ENCODE measurements at regions not wholly inside any gene's neighbourhood (a gene's known extent, or its start where the extent isn't known, plus 50 kb on each side); places are given as distances from the start of the nearest gene placed in this dataset.
"Not testable (repeated sequence)": the region's sequence is repeated elsewhere in the genome, so short reads cannot be mapped to it uniquely, and the experiment has no call there.

DNA sequence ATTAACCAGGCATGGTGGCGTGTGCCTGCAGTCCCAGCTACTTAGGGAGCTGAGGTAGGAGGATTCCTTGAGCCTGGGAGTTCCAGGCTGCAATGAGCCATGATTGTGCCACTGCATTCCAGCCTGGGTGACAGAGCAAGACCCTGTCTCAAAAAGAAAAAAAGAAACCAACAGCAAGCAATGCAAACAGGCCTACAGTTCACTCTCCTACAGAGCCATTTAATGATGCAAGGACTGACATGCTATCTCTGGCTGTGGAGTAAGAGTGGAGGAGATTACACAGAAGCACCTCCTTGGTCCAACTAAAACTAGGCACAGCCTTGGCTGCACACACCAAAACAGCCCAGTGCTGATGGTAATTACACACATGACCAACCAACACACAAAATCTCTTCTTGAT lies 127.5 kb upstream of the SOD1 start:
- no peak for DNase-seq (ENCODE audit: low read depth)

DNA sequence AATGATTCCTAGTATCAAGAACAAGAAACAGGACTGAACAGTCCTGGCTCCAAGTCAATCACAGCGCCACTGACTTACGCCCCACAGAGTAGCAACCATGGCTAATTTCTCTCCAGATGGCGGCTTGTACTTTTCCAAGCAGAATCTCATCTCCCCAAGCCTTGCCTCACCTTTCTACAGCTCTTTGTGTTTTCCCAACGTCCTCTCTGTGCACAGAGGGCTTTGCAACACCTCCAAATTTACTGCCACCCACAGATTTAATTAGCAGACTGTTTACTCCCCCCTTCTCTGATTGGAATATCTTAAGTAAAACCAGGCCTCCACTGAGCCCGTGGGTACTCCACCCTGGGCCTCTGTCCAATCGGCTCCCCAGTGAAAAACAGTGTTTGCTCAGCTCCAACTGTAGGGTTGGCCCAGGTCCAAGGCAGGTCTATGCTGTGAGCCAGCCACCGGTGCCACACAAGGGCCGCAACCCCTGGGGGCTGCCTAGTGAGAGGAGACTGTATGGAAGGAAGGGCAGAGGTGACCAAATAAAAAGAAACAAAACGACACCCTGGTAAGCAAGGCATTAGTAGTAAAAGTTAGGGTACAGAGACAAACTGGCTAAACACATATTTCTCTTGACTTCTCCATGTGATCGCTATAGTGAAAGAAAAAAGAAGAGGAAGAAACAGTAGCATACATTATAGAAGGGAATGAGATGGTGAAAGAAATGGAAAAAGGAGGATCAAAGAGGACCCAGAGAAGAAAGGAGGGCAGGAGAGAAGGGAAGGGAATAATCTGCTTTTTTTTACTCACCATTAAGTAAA lies 128.4 kb upstream of the SOD1 start:
- DNase-seq (ENCODE audit: low read depth): no peak

DNA sequence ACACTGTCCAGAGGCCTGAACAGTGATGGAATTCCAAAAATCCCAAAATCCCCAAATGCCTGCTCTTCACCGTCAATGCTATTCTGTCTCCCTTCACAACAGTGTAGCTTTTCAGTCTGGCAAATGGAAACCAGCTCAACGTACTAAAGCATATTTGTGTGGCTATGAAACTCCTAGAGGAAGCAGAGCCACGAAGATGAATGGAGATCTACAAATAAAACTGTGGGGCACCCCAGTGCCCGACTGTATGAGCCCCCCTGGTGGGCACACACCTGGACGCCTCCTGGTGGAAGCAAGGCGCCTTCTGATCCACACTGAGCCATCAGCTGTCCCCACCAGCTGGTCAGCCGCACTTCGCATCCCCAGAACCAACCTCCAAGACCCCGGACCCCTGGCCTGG lies 129.1 kb upstream of the SOD1 start:
- DNase-seq (ENCODE audit: low read depth): no peak

DNA sequence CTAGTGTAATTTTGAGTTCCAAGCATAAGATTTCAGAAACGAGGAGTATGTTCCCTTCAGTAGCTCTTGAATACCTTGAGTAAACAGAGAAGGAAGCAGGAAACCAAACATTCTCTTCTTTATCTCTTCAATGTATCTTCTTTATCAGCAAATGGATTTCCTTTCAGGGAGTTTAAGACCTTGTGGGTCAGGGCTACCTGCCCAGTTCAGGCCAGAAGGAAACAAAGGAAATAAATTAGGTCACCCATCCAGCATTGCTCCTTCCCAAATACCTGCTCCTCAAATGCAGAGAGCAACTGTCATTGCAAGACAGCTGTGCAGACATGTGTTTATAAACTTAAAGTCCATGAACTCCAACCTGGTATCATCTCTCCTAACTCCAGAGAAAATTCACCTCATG lies 130.1 kb upstream of the SOD1 start:
- DNase-seq (ENCODE audit: low read depth): no peak

DNA sequence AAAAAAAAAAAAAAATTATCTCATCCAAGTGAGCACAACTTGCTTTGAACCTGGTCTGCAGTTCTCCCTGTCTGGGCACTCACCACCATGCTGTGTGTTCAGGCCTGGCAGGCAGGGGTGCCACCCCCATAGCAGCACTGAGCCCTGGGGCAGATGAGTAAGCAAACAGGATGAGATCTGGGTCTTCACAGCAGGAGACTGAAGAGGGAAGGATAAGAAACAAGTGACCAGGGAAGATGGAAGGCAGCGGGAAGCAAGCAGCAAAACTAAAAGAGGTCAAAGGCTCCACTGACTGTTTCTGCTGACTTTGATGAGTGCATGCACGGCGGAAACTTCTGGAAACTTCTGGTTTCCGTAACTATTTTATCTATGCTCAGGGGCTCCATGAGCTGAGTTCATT lies 133.5 kb upstream of the SOD1 start:
- DNase-seq (ENCODE audit: low read depth): no peak

DNA sequence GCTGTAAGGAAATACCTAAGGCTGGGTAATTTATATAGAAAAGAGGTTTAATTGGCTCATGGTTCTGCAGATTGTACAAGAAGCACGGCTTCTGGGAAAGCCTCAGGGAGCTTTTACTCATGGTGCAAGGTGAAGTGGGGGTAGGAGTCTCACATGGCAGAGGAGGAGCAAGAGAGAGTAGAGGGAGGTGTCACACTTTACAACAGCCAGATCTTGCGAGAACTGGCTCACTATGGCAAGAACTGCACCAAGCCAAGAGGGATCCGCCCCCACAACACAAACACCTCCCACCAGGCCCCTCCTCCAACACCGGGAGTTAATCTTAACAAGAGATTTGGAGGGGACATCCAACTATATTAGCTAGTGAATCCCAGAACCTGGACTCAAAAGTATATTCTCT lies 135.4 kb upstream of the SOD1 start:
- DNase-seq (ENCODE audit: low read depth): no peak

DNA sequence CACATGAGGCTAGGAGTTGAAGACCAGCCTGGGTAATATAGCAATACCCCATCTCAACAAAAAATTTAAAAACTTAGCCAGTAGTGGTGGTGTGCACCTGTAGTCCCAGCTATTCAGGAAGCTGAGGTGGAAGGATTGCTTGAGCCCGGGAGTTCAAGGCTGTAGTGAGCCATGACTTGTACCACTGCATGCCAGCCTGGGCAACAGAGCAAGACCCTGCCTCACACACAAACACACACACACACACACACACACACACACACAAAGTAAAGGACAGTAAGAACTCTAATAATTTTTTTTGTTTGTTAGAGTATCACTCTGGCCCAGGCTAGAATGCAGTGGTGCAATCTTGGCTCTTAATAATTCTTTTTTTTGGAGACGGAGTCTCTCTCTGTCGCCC lies 138.0 kb upstream of the SOD1 start:
- DNase-seq (ENCODE audit: low read depth): no peak

DNA sequence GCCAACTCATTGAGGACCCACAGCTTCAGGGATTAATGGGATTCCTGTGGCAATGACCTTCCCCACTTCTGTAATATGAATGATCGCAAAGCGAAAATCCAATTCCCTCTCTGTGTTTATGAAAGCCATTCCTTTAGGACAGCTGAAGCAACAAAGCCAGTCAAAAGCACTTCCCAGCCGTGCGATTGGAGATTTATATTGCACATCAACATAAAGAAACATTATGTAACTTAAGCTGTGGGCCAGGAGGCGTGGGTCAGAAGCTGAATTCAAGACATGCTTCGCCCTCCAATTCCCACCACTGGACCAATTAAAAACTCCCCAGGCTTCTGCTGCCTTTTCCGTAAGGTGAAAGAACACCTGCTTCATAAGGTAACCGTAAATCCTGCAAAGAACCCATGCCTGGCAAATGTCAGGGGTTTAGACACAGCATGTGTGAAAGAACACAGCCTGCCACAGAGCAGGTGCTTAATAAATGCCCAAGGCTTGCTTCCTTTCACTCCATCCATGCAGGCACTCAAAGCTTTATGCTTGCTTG lies 138.9 kb upstream of the SOD1 start:
- no peak for DNase-seq (ENCODE audit: low read depth)

DNA sequence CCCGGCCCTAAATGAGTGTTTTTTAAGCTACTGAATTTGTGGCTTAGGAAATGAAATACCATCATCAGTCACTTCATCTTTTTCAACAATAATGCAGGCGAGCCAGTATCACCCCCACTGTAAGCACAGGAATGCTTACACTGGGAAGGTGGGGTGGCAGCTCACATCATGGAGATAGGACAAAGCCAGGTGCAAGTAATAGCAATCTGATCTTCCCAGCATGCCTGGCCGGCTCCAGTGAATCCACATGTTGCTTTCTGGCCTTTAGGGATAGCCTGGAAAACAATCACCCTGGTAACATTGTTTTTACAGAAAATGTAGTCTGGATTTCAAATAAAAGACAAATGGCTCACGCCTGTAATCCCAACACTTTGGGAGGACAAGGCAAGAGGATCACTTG lies 140.9 kb upstream of the SOD1 start:
- no peak for DNase-seq (ENCODE audit: low read depth)

DNA sequence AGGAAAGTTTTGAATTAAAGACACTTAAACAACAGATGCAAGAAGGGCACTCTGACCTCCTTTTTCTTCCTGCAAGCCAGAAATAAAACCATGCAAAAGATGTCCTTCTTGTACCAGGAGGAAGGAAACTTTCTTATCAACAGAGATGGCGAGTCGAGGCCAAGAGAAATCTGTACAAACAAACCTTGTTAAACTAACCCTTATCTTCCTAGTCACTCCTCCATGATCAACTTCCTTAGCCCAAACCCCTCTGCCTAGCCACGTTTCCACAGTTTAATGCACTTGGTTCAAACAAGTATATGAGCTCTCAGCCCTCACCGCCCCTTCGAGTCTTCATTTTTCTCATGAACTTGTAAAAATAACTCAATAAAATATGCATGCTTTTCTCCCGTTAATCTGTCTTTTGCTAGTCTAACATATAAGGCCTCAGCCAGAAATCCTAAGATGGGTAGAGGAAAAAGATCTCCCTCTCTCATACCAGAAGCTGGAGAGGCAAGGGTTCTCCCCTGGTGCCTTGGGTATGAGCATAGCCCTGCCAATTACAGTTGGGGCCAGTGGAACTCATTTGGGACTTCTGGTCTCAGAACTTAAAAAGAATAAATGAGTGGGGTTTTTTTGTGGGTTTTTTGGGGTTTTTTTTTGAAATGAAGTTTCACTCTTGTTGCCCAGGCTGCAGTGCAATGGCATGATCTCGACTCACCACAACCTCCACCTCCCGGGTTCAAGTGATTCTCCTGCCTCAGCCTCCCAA lies 141.7 kb upstream of the SOD1 start:
- no peak for DNase-seq (ENCODE audit: low read depth)

DNA sequence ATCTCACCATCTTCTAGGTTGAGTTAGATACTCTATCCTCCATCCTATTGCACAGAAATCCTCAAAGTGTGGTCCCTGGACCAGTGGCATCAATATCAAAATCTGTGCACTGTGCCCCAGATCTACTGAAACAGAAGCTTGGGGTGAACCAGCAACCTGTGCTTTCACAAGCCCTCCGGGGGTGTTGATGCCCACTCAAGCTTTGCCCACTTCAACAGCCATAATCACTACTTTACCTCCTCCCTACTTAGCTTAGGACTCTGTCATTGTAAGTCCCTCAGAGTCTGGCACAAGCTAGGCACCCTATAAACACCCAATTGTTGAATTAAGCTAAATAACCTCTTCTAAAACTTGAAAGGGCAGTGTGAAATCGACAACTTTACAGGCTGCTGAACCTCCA lies 144.2 kb upstream of the SOD1 start:
- no peak for DNase-seq (ENCODE audit: low read depth)

DNA sequence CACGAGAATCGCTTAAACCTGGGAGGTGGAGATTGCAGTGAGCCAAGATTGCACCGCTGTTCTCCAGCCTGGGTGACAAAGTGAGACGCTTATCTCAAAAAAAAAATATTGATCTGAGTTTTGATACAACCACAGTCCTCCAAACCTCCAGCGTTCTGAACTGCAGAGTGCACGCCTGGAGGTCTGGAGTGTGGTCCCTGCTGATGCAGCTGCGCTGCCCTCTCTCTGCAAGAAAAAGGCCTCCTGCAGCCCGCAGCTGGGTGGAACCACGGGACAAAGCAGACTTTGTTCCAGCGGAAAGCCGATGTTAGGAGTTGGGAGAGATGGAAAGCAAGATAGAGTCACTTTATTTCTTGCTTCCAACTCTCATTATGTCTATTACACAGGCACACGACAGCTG lies 144.9 kb upstream of the SOD1 start:
- DNase-seq (ENCODE audit: low read depth): no peak

DNA sequence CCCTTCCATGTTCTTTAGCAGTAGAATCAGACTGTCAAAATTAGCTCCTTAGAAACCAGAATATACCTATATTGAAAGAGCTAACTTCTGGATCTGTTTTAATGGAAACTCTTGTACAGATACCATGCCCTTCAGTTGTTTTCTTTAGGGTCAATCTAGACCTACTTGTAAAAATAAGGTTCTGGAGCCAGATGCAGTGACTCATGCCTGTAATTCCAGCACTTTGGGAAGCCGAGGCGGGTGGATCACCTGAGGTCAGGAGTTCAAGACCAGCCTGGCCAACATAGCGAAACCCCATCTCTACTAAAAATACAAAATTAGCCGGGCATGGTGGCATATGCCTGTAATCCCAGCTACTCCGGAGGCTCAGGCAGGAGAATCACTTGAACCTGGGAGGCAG lies 146.0 kb upstream of the SOD1 start:
- DNase-seq (ENCODE audit: low read depth): not testable (repeated sequence)

DNA sequence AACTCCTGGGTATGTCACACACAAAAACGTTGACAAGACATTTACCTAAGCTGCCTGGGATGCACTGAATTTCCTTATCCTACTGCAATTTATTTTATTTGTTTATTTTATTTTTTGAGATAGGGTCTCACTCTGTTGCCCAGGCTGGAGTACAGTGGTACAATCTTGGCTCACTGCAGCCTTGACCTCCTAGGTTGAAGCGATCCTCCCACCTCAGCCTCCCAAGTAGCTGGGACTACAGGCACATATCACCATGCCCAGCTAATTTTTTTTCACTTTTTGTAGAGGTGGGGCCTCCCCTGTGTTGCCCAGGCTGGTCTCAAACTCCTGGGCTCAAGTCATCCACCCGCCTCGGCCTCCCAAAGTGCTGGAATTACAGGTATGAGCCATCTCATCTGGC lies 147.5 kb upstream of the SOD1 start:
- not testable (repeated sequence) for DNase-seq (ENCODE audit: low read depth)

DNA sequence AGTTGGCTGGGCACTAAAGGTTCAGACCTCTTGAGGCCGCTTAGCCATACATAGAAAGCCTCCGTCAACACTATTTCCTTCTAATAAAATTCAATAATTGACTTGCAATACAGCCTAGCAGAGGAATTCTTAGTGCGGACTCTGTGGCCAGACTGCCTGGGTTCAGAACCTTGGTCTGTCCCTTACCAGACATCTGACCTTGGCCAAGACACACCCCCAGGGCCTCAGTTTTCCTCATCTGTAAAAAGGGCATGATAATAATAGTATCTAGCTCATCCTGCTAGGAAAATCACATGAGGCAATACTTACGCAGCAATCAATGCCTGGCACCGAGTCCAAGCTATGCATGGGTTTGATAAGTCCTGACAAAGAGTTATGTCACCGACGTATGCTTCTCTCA lies 148.2 kb upstream of the SOD1 start:
- no peak for DNase-seq (ENCODE audit: low read depth)

DNA sequence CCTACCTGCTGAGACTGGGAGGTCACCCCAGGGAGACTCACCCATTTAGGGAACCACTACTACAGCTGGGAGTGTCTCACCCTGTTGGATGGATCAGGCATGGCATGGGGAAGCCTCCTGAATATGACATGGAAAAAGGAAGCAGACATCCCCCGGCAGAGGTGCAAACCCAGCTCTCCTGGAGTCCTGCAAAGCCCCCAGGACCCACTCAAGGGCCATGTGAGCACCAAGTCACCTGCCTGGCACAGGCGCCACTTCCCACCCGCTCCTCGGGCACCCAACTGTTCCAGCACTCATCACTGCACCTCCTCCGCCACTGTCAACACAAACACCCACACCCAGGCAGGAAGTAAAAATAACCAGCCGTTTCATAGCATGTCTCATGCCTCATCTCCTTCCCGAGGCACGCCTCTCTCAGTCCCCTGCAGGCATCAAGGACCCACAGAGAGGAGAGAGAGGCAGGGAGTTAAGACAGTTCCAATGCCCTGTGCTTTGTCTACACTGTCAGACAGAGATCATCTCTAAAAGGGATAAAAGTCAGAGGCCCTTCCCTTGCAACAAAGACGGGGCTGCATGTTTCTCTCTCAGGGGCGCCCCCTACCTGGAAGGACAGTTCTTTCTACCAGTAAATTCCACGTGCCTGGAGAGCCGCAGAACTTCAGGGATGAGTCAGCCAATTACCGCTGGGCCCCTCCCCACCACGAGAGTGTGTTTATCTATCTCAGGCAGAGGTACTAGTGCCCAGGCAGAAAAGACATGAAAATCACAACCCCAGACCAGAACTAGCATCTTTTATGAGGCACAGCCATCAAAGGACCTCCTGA lies 150.1 kb upstream of the SOD1 start:
- peak; percentile 68 for DNase-seq (ENCODE audit: low read depth)

DNA sequence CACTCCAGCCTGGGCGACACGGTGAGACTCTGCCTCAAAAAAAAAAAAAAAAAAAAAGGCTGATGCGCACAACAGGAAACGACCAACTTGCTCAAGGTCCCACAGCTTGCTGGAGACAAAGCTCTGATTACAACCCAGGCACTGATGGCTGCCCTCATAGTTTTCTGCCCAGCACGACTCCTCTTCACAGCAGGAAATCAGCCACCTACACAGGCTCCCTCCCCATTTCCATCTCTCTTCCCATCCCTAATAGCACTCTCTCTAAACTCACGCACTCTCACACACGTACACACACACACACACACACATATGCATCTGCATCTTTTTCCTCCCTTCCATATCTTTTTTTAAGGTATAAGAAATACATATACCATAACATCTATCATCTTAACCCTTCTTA lies 153.5 kb upstream of the SOD1 start:
- no peak for DNase-seq (ENCODE audit: low read depth)

DNA sequence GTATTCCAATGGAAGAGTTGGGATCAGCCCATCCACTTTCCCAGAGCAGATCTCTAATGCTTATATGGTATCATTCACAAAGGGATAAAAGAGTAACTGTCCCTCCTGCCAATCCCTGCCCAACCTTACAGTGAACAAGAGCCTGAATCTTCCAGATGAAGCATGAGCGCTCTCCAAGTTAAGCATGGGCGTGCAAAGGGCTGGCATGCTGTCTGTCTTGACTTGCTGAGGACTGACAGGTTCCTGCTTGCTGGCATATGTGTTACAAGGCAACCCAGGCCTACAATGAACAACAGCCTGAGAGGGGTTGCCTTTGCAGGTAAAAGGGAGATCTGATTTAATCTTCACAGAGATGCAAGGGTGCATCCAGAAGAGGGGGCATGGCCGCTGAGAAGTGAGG lies 155.6 kb upstream of the SOD1 start:
- no peak for DNase-seq (ENCODE audit: low read depth)

DNA sequence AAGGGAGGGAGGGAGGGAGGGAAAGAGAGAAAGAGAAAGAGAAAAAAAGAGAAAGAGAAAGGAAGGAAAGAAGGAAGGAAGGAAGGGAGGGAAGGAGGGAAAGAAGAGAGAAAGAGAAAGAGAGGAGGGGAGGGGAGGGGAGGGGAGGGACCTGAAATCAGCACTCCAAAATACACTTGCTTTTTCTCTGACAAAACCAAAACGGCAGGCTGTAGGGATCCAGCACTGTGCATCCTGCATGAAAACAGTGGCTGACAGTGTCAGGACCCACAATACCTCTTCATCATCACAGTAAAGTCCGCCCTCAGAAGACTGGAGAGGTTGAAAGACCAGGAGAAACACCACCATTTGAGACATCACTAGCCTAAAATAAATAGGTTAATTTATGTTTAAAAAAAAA lies 156.0 kb upstream of the SOD1 start:
- no peak for DNase-seq (ENCODE audit: low read depth)

DNA sequence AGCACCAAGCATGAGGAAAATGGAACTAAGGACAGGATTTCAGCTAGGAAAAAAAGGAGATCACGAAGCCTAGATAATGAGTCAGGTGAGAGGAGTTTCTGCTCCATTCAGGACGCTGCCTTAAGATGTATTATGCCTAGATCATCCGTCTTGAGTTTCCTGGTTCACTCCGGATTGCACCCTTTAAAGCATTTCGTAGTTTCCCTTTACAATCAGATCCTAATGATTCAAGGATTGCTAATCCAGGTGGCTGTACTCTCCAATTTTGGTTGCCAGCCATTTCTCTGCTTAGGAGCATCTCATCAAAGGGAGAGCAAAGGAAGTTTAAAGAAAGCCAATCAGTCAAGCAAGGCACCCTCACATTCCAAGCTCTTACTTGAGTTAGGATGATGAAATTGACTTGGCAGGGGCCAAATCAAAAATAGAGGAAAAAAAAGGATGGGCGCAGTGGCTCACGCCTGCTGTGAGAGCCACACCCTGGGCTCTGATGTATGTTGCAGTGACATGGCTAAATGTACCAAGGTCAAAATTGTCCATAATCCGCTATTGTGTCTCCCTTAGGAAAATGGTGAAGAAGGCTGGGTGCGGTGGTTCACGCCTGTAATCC lies 156.9 kb upstream of the SOD1 start:
- no peak for DNase-seq (ENCODE audit: low read depth)

DNA sequence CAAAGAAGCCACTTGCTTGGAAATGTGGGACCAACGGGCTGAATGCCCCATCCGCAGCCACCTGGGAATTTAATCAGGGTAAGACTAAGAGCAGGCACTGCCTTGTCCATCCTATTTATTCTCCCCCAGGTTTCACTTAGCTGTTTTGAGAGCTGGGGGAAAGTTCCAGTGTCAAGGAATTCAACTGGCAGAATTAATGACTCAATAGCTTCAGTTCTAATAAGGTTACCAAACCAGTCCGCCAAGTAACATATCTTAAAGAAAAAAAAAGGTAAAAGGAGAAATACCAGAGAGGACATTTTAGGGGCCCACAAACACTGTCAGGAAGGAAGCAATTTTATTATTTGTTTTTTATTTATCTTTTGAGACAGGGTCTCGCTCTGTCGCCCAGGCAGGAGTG lies 157.6 kb upstream of the SOD1 start:
- no peak for DNase-seq (ENCODE audit: low read depth)

DNA sequence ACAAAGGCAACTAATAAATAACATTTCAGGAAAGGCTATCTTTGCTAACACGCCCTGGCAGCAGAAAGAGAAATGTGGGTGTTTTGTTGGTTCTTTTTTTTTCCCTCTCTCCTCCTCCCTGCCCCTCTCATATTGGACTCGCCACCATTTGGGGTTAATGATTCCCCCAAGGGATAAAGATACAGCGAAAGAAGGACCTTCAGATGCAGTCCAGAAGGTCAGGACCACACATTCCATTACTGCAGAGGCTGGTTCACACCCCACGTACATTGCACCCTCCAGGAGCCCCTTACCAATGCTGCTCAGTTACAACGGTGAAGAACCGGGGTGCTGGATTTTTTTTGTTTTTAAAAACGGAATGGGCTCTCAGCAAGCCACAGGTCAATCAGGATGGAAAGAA lies 156.9 kb upstream of the TIAM1 start:
- DNase-seq (ENCODE audit: low read depth): no peak
